ENCODE measurements at regions not wholly inside any gene's neighbourhood (a gene's known extent, or its start where the extent isn't known, plus 50 kb on each side); places are given as distances from the start of the nearest gene placed in this dataset.

- Histone ChIP-seq H3K4me3 (ENCODE audit: low read depth in 1 of 3, low read length in 3 of 3) (no peak overlapping the region), H3K27me3 (ENCODE audit: control insufficient read depth in 4 of 4, insufficient read depth in 4 of 4, low read length in 3 of 4) (no peaks in the 10 kb centered on the region), H3K4me1 (ENCODE audit: control insufficient read depth in 4 of 4, insufficient read depth in 4 of 4, low read length in 3 of 4) (no peaks in the 10 kb centered on the region), H3K27ac (ENCODE audit: low read depth in 1 of 2, low read length in 2 of 2) (no peak overlapping the region), H3K9me3 (ENCODE audit: control insufficient read depth in 4 of 4, low read length in 3 of 4) (no peaks in the 10 kb centered on the region), H3K9ac (ENCODE audit: low read depth in 1 of 2, low read length in 2 of 2) (no peak overlapping the region), H3K36me3 (ENCODE audit: control insufficient read depth in 4 of 4, insufficient read depth in 3 of 4, low read depth in 1 of 4, low read length in 3 of 4) (no peaks in the 10 kb centered on the region)
- WGBS: 91% methylated on average over 10 of the region's 10 CpGs
- DNase-seq (ENCODE audit: low spot score): no peak
- TF ChIP-seq RAD21 (IDR thresholded peaks at IDR 0.05): no peak
- no peak for TF ChIP-seq FOXA1 (IDR thresholded peaks at IDR 0.05)
- TF ChIP-seq SP1 (IDR thresholded peaks at IDR 0.05): no peak
Measured at GRCh38 chr10:128978211-128978610, 488.8 kb upstream of the MGMT start.

GRCh38 chr10:128979405-128979804 lies 487.6 kb upstream of the MGMT start:
- H3K9me3 ChIP-seq (ENCODE audit: control insufficient read depth in 4 of 4, low read length in 3 of 4): no peaks in the 10 kb centered on the region
- no peak overlapping the region for H3K9ac ChIP-seq (ENCODE audit: low read depth in 1 of 2, low read length in 2 of 2)
- 92% methylated on average over 4 of the region's 4 CpGs for WGBS
- DNase-seq (ENCODE audit: low spot score): no peak
- H3K36me3 ChIP-seq (ENCODE audit: control insufficient read depth in 4 of 4, insufficient read depth in 3 of 4, low read depth in 1 of 4, low read length in 3 of 4): no peaks in the 10 kb centered on the region
- H3K27ac ChIP-seq (ENCODE audit: low read depth in 1 of 2, low read length in 2 of 2): no peak overlapping the region
- H3K27me3 ChIP-seq (ENCODE audit: control insufficient read depth in 4 of 4, insufficient read depth in 4 of 4, low read length in 3 of 4): no peaks in the 10 kb centered on the region
- TF ChIP-seq FOXA1 (IDR thresholded peaks at IDR 0.05) (no peak), REST (IDR thresholded peaks at IDR 0.05) (no peak), MAX (IDR thresholded peaks at IDR 0.05) (no peak), ZBTB33 (IDR thresholded peaks at IDR 0.05) (no peak), FOXA2 (IDR thresholded peaks at IDR 0.05) (no peak), JUND (IDR thresholded peaks at IDR 0.05) (no peak), CTCF (IDR thresholded peaks at IDR 0.05; ENCODE audit: low read depth, low read length, missing input control) (no peak), NR2F2 (IDR thresholded peaks at IDR 0.05) (no peak), RAD21 (IDR thresholded peaks at IDR 0.05) (no peak), GABPA (IDR thresholded peaks at IDR 0.05 in 1 of 2, conservative IDR thresholded peaks at IDR 0.05 in 1 of 2) (no peak), SP1 (IDR thresholded peaks at IDR 0.05) (no peak), EGR1 (IDR thresholded peaks at IDR 0.05; ENCODE audit: low read depth in 2 of 2) (no peak)
- no peaks in the 10 kb centered on the region for H3K4me1 ChIP-seq (ENCODE audit: control insufficient read depth in 4 of 4, insufficient read depth in 4 of 4, low read length in 3 of 4)
- no peak overlapping the region for H3K4me3 ChIP-seq (ENCODE audit: low read depth in 1 of 3, low read length in 3 of 3)

Data from liver (tissue), 8 donors.